GM18870 (cell line): ENCODE measurements at regions not wholly inside any gene's neighbourhood (a gene's known extent, or its start where the extent isn't known, plus 50 kb on each side); places are given as distances from the start of the nearest gene placed in this dataset.
A peak's percentile ranks its signal among the peaks of the same experiment; 100 is the strongest.

Experiments
- ATAC-seq: cut with Tn5 transposase; IDR thresholded peaks from one replicate; pipeline ENCODE4 v1.9.1; 2021; ENCODE audit warnings: moderate library complexity; ENCODE audit not compliant: unreplicated experiment

- ATAC-seq, result no peak
These were observed 869.0 kb downstream of the SH3BGRL start for GRCh38 chrX:82070948-82071347.

- ATAC-seq, result no peak
These were observed 879.1 kb downstream of the SH3BGRL start for GRCh38 chrX:82081027-82081426.

- no peak for ATAC-seq
These were observed 885.8 kb downstream of the SH3BGRL start for GRCh38 chrX:82087699-82088098.

DNA sequence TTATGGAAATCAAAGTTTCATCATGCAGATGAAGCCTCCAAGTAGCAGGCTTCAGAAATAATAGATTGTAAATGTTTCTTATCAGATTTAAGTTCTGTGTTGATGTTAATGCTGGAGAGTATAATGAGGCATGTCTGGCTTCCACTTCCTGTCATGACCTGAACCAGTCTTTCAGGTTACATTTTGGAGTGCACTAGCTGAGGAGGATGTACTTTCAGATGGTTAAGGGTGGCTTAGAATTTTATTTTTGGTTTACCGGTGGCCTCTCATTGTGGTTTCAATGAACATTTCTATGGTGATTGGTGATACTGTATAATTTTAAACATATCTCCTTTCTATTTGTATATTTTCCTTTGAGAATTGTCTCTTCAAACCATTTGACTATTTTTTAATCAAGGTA is 890.4 kb downstream of the SH3BGRL start:
- ATAC-seq, result peak; percentile 50

GRCh38 chrX:82125103-82125502 is 923.2 kb downstream of the SH3BGRL start:
- no peak for ATAC-seq

- peak; percentile 97 for ATAC-seq
These were observed 925.6 kb downstream of the SH3BGRL start for GRCh38 chrX:82127228-82128123.

GRCh38 chrX:82134378-82134777 is 932.5 kb downstream of the SH3BGRL start:
- no peak for ATAC-seq

DNA sequence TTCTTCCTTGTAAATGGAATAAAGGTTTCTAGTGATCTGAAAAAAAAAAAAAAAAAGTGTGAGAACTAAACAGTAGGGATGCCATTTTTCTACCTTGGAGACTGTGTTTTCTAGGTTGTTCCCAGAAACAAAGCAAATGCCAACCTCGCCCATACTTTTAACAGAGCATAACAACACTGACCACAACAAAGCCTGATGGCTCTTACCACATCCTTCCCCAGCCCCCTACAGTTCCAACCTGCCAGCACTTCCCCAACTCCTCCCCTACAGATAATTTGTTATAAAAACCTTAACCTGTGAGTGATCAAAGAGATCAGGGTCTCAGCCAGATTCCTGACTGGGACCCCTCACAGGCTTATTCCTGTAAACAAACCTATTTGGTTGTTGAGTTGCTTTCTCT is 940.0 kb downstream of the SH3BGRL start:
- ATAC-seq, result no peak

GRCh38 chrX:82161195-82161594 is 959.3 kb downstream of the SH3BGRL start:
- no peak for ATAC-seq

DNA sequence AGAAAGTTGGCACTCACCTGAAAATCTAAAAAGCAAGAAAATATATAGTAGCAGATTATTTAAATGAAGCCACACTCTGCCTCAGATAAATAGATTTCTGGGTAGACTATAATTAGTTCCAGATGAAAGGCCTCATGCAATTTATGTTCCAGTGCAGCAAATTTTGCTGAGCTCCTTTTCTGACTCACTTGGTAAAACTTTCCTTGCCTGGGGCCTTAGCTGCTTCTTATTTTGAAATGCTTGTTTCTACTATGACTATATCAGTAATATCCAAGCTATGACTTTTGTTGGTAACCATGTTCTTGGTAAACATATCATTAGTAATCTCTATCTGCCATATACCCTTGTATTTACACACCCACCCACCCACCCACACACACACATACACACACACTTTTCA is 961.8 kb downstream of the SH3BGRL start:
- no peak for ATAC-seq

GRCh38 chrX:82196866-82197265 is 995.0 kb downstream of the SH3BGRL start:
- no peak for ATAC-seq

DNA sequence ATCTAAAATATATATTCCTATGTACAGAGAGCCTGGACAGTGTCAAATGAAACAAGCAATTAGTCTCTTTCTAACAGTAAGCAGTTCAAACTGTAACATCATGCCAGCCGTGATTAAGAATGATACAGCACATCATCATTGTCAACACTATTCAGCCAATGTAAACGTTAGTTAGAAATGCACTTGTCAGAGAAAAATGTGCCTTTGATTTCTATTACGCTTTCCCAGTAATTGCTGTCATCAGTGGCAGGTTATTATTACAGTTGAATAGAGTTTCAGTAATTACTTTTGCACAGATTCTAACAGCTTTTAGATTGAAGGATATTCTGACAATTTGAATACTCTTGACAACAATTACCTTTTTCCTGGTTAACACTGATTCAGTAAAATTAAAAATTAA is 1007.1 kb downstream of the SH3BGRL start:
- no peak for ATAC-seq

DNA sequence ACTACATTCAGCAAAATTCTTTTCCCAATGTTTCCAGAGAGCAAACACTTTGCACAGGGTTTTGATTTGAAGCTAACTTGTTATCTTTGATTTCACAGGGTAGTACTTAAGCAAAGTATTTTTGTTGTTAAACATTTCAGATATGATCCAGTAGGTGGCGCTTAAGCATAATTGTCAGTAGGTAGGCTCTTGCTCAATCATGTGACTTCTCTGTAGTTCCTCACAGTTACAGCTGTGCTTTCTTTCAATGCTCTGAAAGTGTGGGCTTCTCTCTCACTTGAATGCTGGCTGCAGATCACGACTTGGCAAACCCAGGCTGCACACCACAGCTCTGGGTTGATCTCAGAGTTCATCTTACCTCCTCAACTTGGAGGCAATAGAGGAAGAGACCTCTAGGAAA is 1016.5 kb downstream of the SH3BGRL start:
- ATAC-seq, result peak; percentile 96

GRCh38 chrX:82219129-82219528 is 1017.2 kb downstream of the SH3BGRL start:
- no peak for ATAC-seq

DNA sequence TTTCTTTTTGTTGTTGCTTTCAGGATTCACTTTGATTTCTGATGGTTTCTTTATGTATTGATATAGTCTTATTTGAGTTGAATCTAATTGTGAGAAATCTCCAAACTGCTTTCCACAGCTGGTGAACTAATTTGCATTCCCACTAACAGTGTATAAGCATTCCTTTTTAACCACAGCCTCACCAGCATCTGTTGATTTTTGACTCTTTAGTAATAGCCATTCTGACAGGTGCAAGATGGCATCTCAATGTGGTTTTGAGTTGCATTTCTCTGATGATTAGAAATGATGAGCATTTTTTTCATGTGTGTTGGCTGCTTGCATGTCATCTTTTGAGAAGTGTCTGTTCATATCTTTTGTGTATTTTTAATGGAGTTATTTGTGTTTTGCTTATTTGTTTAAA is 1023.1 kb downstream of the SH3BGRL start:
- ATAC-seq, result no peak

DNA sequence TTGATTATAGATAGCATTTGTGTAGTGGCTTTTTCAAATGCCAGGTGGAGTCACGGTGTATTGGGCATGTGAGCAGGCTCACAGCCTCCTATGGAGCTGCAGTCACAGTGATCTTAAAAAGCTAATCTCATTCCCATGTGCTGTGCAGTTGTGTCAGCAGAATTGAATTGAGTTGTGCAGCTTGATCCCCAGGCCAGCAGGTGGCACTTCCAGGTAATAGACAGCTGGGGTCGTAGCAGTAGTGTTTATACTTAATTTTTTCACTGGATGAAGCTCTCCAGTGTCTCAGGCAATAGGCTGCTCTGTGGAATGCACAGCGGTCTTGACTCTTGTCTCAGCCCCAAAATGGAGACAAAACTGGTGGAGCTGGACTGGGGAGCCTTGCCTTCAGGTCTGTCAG is 1028.1 kb downstream of the SH3BGRL start:
- no peak for ATAC-seq

DNA sequence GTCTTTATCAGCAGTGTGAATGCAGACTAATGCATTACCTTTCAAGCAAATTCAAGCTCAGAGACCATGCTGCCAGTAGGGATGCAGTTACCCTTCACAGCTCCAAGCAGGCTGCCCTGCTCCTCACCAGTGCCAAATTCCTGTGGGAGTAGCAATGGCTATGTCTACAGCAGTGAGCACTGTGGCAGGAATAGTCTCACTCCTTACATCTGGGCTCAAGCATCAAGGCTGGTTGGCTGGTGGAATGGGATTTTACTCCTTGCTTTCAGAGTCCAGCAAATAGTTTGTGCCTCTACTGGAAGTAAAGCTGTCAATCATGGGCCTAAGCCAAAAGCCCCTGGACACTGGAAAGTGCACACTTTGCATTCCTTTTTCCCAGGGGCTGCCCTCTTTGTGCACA is 1030.8 kb downstream of the SH3BGRL start:
- ATAC-seq, result no peak

GRCh38 chrX:82237328-82237727 is 1035.4 kb downstream of the SH3BGRL start:
- ATAC-seq, result no peak
